ENCODE measurements at regions not wholly inside any gene's neighbourhood (a gene's known extent, or its start where the extent isn't known, plus 50 kb on each side); places are given as distances from the start of the nearest gene placed in this dataset.

- no peak overlapping the region for H3K4me3 ChIP-seq (ENCODE audit: low read depth, low read length)
- ChIA-PET POLR2A (no interaction called here), CTCF (no interaction called here)
- no peak for DNase-seq (ENCODE audit: low read depth, low spot score)
- TF ChIP-seq CTCF (IDR thresholded peaks at IDR 0.05; ENCODE audit: insufficient read depth, low read length, missing control alignments) = no peak
Observed at GRCh38 chr4:10873809-10874208, 189.2 kb upstream of the CLNK start.

- CTCF ChIA-PET = no interaction called here
- no peak for DNase-seq (ENCODE audit: low read depth, low spot score)
- no peak for TF ChIP-seq CTCF (IDR thresholded peaks at IDR 0.05; ENCODE audit: insufficient read depth, low read length, missing control alignments)
- no peak overlapping the region for H3K4me3 ChIP-seq (ENCODE audit: low read depth, low read length)
- POLR2A ChIA-PET = no interaction called here
Observed at GRCh38 chr4:10872833-10873517, 188.4 kb upstream of the CLNK start.

GRCh38 chr4:10866666-10867065, 182.1 kb upstream of the CLNK start:
- H3K4me3 ChIP-seq (ENCODE audit: low read depth, low read length) = no peak overlapping the region
- ChIA-PET CTCF (no interaction called here), POLR2A (no interaction called here)
- DNase-seq (ENCODE audit: low read depth, low spot score) = no peak
- no peak for TF ChIP-seq CTCF (IDR thresholded peaks at IDR 0.05; ENCODE audit: insufficient read depth, low read length, missing control alignments)

GRCh38 chr4:10861036-10861435, 176.5 kb upstream of the CLNK start:
- no peak for TF ChIP-seq CTCF (IDR thresholded peaks at IDR 0.05; ENCODE audit: insufficient read depth, low read length, missing control alignments)
- no peak for DNase-seq (ENCODE audit: low read depth, low spot score)
- ChIA-PET CTCF (interaction anchor here (0.6 kb wide), 1 partner anchor 312 kb away, joined by 5 read pairs; no protein-coding TSS in a partner anchor), POLR2A (no interaction called here)
- no peak overlapping the region for H3K4me3 ChIP-seq (ENCODE audit: low read depth, low read length)

- POLR2A ChIA-PET = no interaction called here
- H3K4me3 ChIP-seq (ENCODE audit: low read depth, low read length) = no peak overlapping the region
- CTCF ChIA-PET = no interaction called here
- no peak for DNase-seq (ENCODE audit: low read depth, low spot score)
- TF ChIP-seq CTCF (IDR thresholded peaks at IDR 0.05; ENCODE audit: insufficient read depth, low read length, missing control alignments) = no peak
Observed at GRCh38 chr4:10856271-10856782, 171.8 kb upstream of the CLNK start.

- no peak for TF ChIP-seq CTCF (IDR thresholded peaks at IDR 0.05; ENCODE audit: insufficient read depth, low read length, missing control alignments)
- no peak for DNase-seq (ENCODE audit: low read depth, low spot score)
- no peak overlapping the region for H3K4me3 ChIP-seq (ENCODE audit: low read depth, low read length)
- ChIA-PET POLR2A (no interaction called here), CTCF (no interaction called here)
Observed at GRCh38 chr4:10853196-10853595, 168.6 kb upstream of the CLNK start.

Data from AG04449 (cell line).